ENCODE measurements at regions not wholly inside any gene's neighbourhood (a gene's known extent, or its start where the extent isn't known, plus 50 kb on each side); places are given as distances from the start of the nearest gene placed in this dataset.

GRCh38 chr13:63120883-63121282 is 1705.2 kb upstream of the PCDH20 start:
- TF ChIP-seq TAF1 (IDR thresholded peaks at IDR 0.05; ENCODE audit: low read depth): no peak
- TF ChIP-seq, protein P1, sequence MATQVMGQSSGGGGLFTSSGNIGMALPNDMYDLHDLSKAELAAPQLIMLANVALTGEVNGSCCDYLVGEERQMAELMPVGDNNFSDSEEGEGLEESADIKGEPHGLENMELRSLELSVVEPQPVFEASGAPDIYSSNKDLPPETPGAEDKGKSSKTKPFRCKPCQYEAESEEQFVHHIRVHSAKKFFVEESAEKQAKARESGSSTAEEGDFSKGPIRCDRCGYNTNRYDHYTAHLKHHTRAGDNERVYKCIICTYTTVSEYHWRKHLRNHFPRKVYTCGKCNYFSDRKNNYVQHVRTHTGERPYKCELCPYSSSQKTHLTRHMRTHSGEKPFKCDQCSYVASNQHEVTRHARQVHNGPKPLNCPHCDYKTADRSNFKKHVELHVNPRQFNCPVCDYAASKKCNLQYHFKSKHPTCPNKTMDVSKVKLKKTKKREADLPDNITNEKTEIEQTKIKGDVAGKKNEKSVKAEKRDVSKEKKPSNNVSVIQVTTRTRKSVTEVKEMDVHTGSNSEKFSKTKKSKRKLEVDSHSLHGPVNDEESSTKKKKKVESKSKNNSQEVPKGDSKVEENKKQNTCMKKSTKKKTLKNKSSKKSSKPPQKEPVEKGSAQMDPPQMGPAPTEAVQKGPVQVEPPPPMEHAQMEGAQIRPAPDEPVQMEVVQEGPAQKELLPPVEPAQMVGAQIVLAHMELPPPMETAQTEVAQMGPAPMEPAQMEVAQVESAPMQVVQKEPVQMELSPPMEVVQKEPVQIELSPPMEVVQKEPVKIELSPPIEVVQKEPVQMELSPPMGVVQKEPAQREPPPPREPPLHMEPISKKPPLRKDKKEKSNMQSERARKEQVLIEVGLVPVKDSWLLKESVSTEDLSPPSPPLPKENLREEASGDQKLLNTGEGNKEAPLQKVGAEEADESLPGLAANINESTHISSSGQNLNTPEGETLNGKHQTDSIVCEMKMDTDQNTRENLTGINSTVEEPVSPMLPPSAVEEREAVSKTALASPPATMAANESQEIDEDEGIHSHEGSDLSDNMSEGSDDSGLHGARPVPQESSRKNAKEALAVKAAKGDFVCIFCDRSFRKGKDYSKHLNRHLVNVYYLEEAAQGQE (IDR thresholded peaks at IDR 0.05; ENCODE audit: low read depth): no peak
- TF ChIP-seq MAX (IDR thresholded peaks at IDR 0.05): no peak
- no peak for TF ChIP-seq FOXM1 (IDR thresholded peaks at IDR 0.05; ENCODE audit: borderline replicate concordance, low read depth)
- TF ChIP-seq NFIC (IDR thresholded peaks at IDR 0.05): no peak
- no peak for TF ChIP-seq CEBPB (IDR thresholded peaks at IDR 0.05)
- TF ChIP-seq EGR1 (IDR thresholded peaks at IDR 0.05): no peak
- TF ChIP-seq YY1 (IDR thresholded peaks at IDR 0.05; ENCODE audit: low read depth): no peak
- no peak for TF ChIP-seq EP300 (IDR thresholded peaks at IDR 0.05; ENCODE audit: borderline replicate concordance)
- no peak for TF ChIP-seq TCF12 (IDR thresholded peaks at IDR 0.05; ENCODE audit: low read depth)
- no peak for TF ChIP-seq RAD21 (IDR thresholded peaks at IDR 0.05; ENCODE audit: low read depth)
- no peak for TF ChIP-seq ZBTB7A (IDR thresholded peaks at IDR 0.05; ENCODE audit: low read depth)
- no peak for TF ChIP-seq TEAD4 (IDR thresholded peaks at IDR 0.05)
